Stimulated activated CD4-positive, alpha-beta T cell treated with anti-CD3 and anti-CD28 coated beads, Interleukin-2, amount 100 ng/mL, for 4 hours (primary cell): ENCODE measurements at regions not wholly inside any gene's neighbourhood (a gene's known extent, or its start where the extent isn't known, plus 50 kb on each side); places are given as distances from the start of the nearest gene placed in this dataset.
"Not testable (repeated sequence)": the region's sequence is repeated elsewhere in the genome, so short reads cannot be mapped to it uniquely, and the experiment has no call there.

Experiments used
- DNase-seq: peaks from one replicate; pipeline ENCODE4 v3.0.0-alpha.2; 2020; ENCODE audit warnings: low read depth

- no peak for DNase-seq
Measured at GRCh38 chrX:40950546-40950945, 134.7 kb upstream of the USP9X start.

GRCh38 chrX:40951407-40951806 is 133.8 kb upstream of the USP9X start:
- DNase-seq = not testable (repeated sequence)

GRCh38 chrX:40952855-40953254 is 132.4 kb upstream of the USP9X start:
- DNase-seq = no peak

GRCh38 chrX:40953369-40953768 is 131.9 kb upstream of the USP9X start:
- DNase-seq = no peak

- no peak for DNase-seq
Measured at GRCh38 chrX:40960041-40960440, 125.2 kb upstream of the USP9X start.

- DNase-seq = no peak
Measured at GRCh38 chrX:40962793-40963407, 122.3 kb upstream of the USP9X start.

GRCh38 chrX:40964008-40964407 is 121.2 kb upstream of the USP9X start:
- no peak for DNase-seq

- no peak for DNase-seq
Measured at GRCh38 chrX:40964633-40965586, 120.3 kb upstream of the USP9X start.

GRCh38 chrX:40966213-40966820 is 118.9 kb upstream of the USP9X start:
- DNase-seq = no peak

GRCh38 chrX:40968180-40968579 is 117.1 kb upstream of the USP9X start:
- DNase-seq = no peak

- DNase-seq = no peak
Measured at GRCh38 chrX:40971736-40972135, 113.5 kb upstream of the USP9X start.

GRCh38 chrX:40973619-40974018 is 111.6 kb upstream of the USP9X start:
- DNase-seq = no peak

GRCh38 chrX:40975951-40976350 is 109.3 kb upstream of the USP9X start:
- no peak for DNase-seq

GRCh38 chrX:40976981-40977380 is 108.3 kb upstream of the USP9X start:
- no peak for DNase-seq

GRCh38 chrX:40984962-40985361 is 100.3 kb upstream of the USP9X start:
- DNase-seq = no peak

- DNase-seq = no peak
Measured at GRCh38 chrX:40987413-40987812, 97.8 kb upstream of the USP9X start.

GRCh38 chrX:40988100-40988499 is 97.1 kb upstream of the USP9X start:
- DNase-seq = no peak

- DNase-seq = not testable (repeated sequence)
Measured at GRCh38 chrX:40993395-40993794, 91.8 kb upstream of the USP9X start.

- no peak for DNase-seq
Measured at GRCh38 chrX:40996886-40997530, 88.2 kb upstream of the USP9X start.

GRCh38 chrX:40998123-40998522 is 87.1 kb upstream of the USP9X start:
- no peak for DNase-seq

- DNase-seq = no peak
Measured at GRCh38 chrX:41001327-41001726, 83.9 kb upstream of the USP9X start.

GRCh38 chrX:41002026-41002425 is 83.2 kb upstream of the USP9X start:
- no peak for DNase-seq
